GM23338 (cell line): ENCODE measurements at regions not wholly inside any gene's neighbourhood (a gene's known extent, or its start where the extent isn't known, plus 50 kb on each side); places are given as distances from the start of the nearest gene placed in this dataset.
A peak's percentile ranks its signal among the peaks of the same experiment; 100 is the strongest.

Source experiments
- ATAC-seq: fragments of 200-7000 bp; cut with Tn5 transposase; 3 replicates; pipeline ENCODE4 v1.9.1; 2020
- DNase-seq: peaks from one replicate; pipeline ENCODE4 v3.0.0-alpha.2; 2015; ENCODE audit warnings: low spot score
- H2AFZ ChIP-seq: fragments of 200-600 bp; sonication (generic); 2 replicates; pipeline ENCODE4 v1.8.0; 2016; ENCODE audit warnings: antibody characterized with exemption, mild to moderate bottlenecking, moderate library complexity
- H3F3A ChIP-seq: fragments of 200-600 bp; sonication (generic); replicated peaks from 2 replicates; pipeline ENCODE4 v1.8.0; 2017; ENCODE audit warnings: antibody characterized with exemption, mixed run types, low read depth
- H3K27ac ChIP-seq: fragments of 200-600 bp; sonication (generic); 2 replicates; pipeline ENCODE4 v1.6.1; 2016; ENCODE audit warnings: low read depth
- H3K27me3 ChIP-seq: fragments of 200-600 bp; sonication (generic); 2 replicates; pipeline ENCODE4 v1.8.0; 2016; ENCODE audit warnings: mild to moderate bottlenecking, mixed run types, moderate library complexity; ENCODE audit not compliant: insufficient read depth
- H3K36me3 ChIP-seq: fragments of 200-600 bp; sonication (generic); 2 replicates; pipeline ENCODE4 v1.8.0; 2016; ENCODE audit warnings: mild to moderate bottlenecking; ENCODE audit not compliant: insufficient read depth
- H3K4me1 ChIP-seq: fragments of 200-600 bp; sonication (generic); 2 replicates; pipeline ENCODE4 v1.8.0; 2016; ENCODE audit warnings: mild to moderate bottlenecking, moderate library complexity; ENCODE audit not compliant: insufficient read depth
- H3K4me2 ChIP-seq: fragments of 200-600 bp; sonication (generic); 2 replicates; pipeline ENCODE4 v1.7.1; 2017; ENCODE audit warnings: mixed run types
- H3K4me3 ChIP-seq: fragments of 200-600 bp; sonication (generic); 2 replicates; pipeline ENCODE4 v1.6.1; 2016; ENCODE audit warnings: mixed run types
- H3K79me2 ChIP-seq: fragments of 200-600 bp; sonication (generic); replicated peaks from 2 replicates; pipeline ENCODE4 v1.8.0; 2017; ENCODE audit warnings: mild to moderate bottlenecking; ENCODE audit not compliant: insufficient read depth
- H3K9me2 ChIP-seq: fragments of 200-600 bp; sonication (generic); 2 replicates; pipeline ENCODE4 v1.8.0; 2017; ENCODE audit not compliant: insufficient read depth
- H4K20me1 ChIP-seq: fragments of 200-600 bp; sonication (generic); replicated peaks from 2 replicates; pipeline ENCODE4 v1.8.0; 2017; ENCODE audit warnings: mild to moderate bottlenecking; ENCODE audit not compliant: insufficient read depth
- H3K27ac Mint-ChIP-seq: 2 replicates; pipeline ENCODE4 v1.8.0; 2020; ENCODE audit warnings: inconsistent platforms, mild to moderate bottlenecking, moderate library complexity, mixed read lengths
- H3K27me3 Mint-ChIP-seq: 3 replicates; pipeline ENCODE4 v1.8.0; 2022; ENCODE audit warnings: low read depth, mild to moderate bottlenecking, moderate library complexity, mixed read lengths, inconsistent platforms; ENCODE audit not compliant: insufficient read depth, poor library complexity
- H3K36me3 Mint-ChIP-seq: 3 replicates; pipeline ENCODE4 v1.8.0; 2021; ENCODE audit warnings: low read depth, mild to moderate bottlenecking, inconsistent platforms, moderate library complexity, mixed read lengths
- H3K4me1 Mint-ChIP-seq: 3 replicates; pipeline ENCODE4 v1.8.0; 2020; ENCODE audit warnings: mild to moderate bottlenecking, inconsistent platforms, mixed read lengths
- H3K4me3 Mint-ChIP-seq: 3 replicates; pipeline ENCODE4 v1.8.0; 2021; ENCODE audit warnings: moderate library complexity, mild to moderate bottlenecking, inconsistent platforms, mixed read lengths
- H3K9me3 Mint-ChIP-seq: 3 replicates; pipeline ENCODE4 v1.8.0; 2020; ENCODE audit warnings: moderate library complexity, mild to moderate bottlenecking, inconsistent platforms, mixed read lengths
- CREB1 ChIP-seq: fragments of 250-450 bp; sonication (Bioruptor Pico); IDR thresholded peaks from 2 replicates; pipeline ENCODE4 v1.5.0; 2020; ENCODE audit warnings: low read depth, mild to moderate bottlenecking, moderate library complexity
- EZH2 ChIP-seq: fragments of 200-600 bp; sonication (generic); IDR thresholded peaks from one replicate; pipeline ENCODE4 v1.8.0; 2017; ENCODE audit warnings: antibody characterized with exemption, mild to moderate bottlenecking, low read depth; ENCODE audit not compliant: unreplicated experiment
- EZH2phosphoT487 ChIP-seq: fragments of 200-600 bp; sonication (generic); IDR thresholded peaks from one replicate; pipeline ENCODE4 v1.8.1; 2018; ENCODE audit warnings: antibody characterized with exemption; ENCODE audit not compliant: unreplicated experiment
- JUNB ChIP-seq: IDR thresholded peaks from one replicate; pipeline ENCODE4 v1.6.1; 2016; ENCODE audit warnings: antibody characterized with exemption; ENCODE audit not compliant: unreplicated experiment
- POLR2AphosphoS5 ChIP-seq: IDR thresholded peaks from 2 replicates; pipeline ENCODE4 v1.6.1; 2016; ENCODE audit warnings: antibody characterized with exemption, low read depth
- REST ChIP-seq: IDR thresholded peaks from one replicate; pipeline ENCODE4 v1.6.1; 2018; ENCODE audit warnings: antibody characterized with exemption; ENCODE audit not compliant: unreplicated experiment
- STAT1 ChIP-seq: IDR thresholded peaks from one replicate; pipeline ENCODE4 v1.6.1; 2016; ENCODE audit warnings: antibody characterized with exemption; ENCODE audit not compliant: unreplicated experiment
- ZNF114 ChIP-seq: fragments of 250-450 bp; sonication (Bioruptor Pico); IDR thresholded peaks from 2 replicates; pipeline ENCODE4 v1.5.0; 2020; ENCODE audit warnings: mild to moderate bottlenecking, moderate library complexity
- ZNF331 ChIP-seq: fragments of 250-450 bp; sonication (Bioruptor Pico); IDR thresholded peaks from 2 replicates; pipeline ENCODE4 v1.5.0; 2020; ENCODE audit warnings: low read depth, mild to moderate bottlenecking, moderate library complexity
- TF ChIP-seq, protein P1 (sequence below): IDR thresholded peaks from 2 replicates; pipeline ENCODE4 v1.6.1; 2016; ENCODE audit warnings: antibody characterized with exemption
- TF ChIP-seq, protein P2 (sequence below), 2 experiments: fragments of 200-600 bp in 1 of 2; sonication (generic) in 1 of 2; conservative IDR thresholded peaks; 2 replicates each; pipeline versions ENCODE4 v1.5.1 to v1.6.1; 2016 to 2017; ENCODE audit warnings: antibody characterized with exemption in 2 of 2, low read depth in 2 of 2, mild to moderate bottlenecking in 2 of 2, moderate library complexity in 1 of 2

DNA sequence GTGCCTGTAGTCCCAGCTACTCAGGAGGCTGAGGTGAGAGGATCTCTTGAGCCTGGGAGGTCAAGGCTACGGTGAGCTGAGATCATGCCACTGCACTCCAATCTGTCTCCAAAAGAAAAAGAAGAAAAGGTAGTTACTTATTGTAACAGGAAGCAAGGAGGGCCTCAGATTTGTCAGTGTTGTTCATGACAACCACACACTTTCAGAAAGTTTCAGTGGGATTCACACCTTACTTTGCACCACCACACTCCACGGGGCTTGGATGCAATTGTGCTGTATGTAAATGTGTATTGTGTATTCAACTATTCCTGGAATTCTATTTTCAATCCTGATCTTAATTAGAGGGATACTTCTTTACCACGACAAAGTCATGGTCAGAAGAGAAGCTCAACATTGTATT is 142.6 kb downstream of the ELOVL4 start:
- Histone ChIP-seq H3K79me2 (no peaks in the 10 kb centered on the region), H2AFZ (no peak overlapping the region), H3K9me2 (peaks cover 4% of the 10 kb centered on the region; the same call in 1 of the 2 replicates), H3K4me1 (no peaks in the 10 kb centered on the region), H4K20me1 (no peaks in the 10 kb centered on the region), H3F3A (no peaks in the 10 kb centered on the region), H3K36me3 (no peaks in the 10 kb centered on the region), H3K27ac (no peak overlapping the region), H3K4me2 (no peak overlapping the region), H3K27me3 (no peaks in the 10 kb centered on the region), H3K4me3 (no peak overlapping the region)
- Mint-ChIP-seq H3K27ac (no peak overlapping the region), H3K4me3 (no peak overlapping the region), H3K9me3 (peaks cover 8% of the 10 kb centered on the region; the same call in 1 of the 3 replicates), H3K36me3 (no peaks in the 10 kb centered on the region), H3K4me1 (peaks cover 5% of the 10 kb centered on the region), H3K27me3 (peaks cover 4% of the 10 kb centered on the region)
- DNase-seq (no peak), ATAC-seq (no peak)
- TF ChIP-seq JUNB (no peak), STAT1 (no peak), CREB1 (CRISPR knock-in tag) (no peak), REST (no peak), ZNF331 (CRISPR knock-in tag) (no peak), POLR2AphosphoS5 (no peak)
- TF ChIP-seq, protein P1, sequence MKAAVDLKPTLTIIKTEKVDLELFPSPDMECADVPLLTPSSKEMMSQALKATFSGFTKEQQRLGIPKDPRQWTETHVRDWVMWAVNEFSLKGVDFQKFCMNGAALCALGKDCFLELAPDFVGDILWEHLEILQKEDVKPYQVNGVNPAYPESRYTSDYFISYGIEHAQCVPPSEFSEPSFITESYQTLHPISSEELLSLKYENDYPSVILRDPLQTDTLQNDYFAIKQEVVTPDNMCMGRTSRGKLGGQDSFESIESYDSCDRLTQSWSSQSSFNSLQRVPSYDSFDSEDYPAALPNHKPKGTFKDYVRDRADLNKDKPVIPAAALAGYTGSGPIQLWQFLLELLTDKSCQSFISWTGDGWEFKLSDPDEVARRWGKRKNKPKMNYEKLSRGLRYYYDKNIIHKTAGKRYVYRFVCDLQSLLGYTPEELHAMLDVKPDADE = no peak

DNA sequence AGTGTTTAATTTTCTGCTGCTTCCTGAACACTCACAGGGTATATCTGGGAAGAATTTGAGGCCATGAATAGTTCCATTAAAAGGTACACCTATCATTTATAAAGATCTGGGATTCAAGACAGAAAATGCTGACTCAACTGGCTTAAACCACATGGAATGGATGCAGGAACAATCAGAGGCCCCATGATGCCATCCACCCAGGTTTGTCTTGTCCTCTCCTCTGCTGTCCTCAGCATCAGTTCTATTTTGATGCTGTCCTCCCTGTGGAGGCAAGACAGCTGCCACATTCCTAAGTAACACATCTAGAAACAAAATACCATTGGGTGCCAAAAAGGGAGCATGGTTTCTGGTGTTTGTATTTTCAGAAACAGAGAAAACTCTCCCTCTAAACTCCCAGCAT is 143.4 kb downstream of the ELOVL4 start:
- H3K79me2 ChIP-seq = no peaks in the 10 kb centered on the region
- peaks cover 4% of the 10 kb centered on the region; the same call in 1 of the 2 replicates for H3K9me2 ChIP-seq
- H3F3A ChIP-seq = no peaks in the 10 kb centered on the region
- peak overlapping the region; percentile 42; the same call in 1 of the 2 replicates for H3K27ac Mint-ChIP-seq
- H3K27me3 Mint-ChIP-seq = peaks cover 4% of the 10 kb centered on the region
- H3K4me3 Mint-ChIP-seq = no peak overlapping the region
- H3K4me1 ChIP-seq = no peaks in the 10 kb centered on the region
- no peak overlapping the region for H3K27ac ChIP-seq
- no peak for ATAC-seq
- no peak overlapping the region for H3K4me2 ChIP-seq
- H3K9me3 Mint-ChIP-seq = peaks cover 8% of the 10 kb centered on the region; the same call in 1 of the 3 replicates
- no peak overlapping the region for H2AFZ ChIP-seq
- no peak overlapping the region for H3K4me3 ChIP-seq
- no peaks in the 10 kb centered on the region for H3K36me3 Mint-ChIP-seq
- no peaks in the 10 kb centered on the region for H4K20me1 ChIP-seq
- no peaks in the 10 kb centered on the region for H3K36me3 ChIP-seq
- no peak for DNase-seq
- H3K4me1 Mint-ChIP-seq = peaks cover 3% of the 10 kb centered on the region
- H3K27me3 ChIP-seq = no peaks in the 10 kb centered on the region
- TF ChIP-seq ZNF114 (CRISPR knock-in tag) (no peak), EZH2 (no peak), EZH2phosphoT487 (no peak), POLR2AphosphoS5 (no peak), CREB1 (CRISPR knock-in tag) (no peak), STAT1 (no peak)
- TF ChIP-seq, protein P2, sequence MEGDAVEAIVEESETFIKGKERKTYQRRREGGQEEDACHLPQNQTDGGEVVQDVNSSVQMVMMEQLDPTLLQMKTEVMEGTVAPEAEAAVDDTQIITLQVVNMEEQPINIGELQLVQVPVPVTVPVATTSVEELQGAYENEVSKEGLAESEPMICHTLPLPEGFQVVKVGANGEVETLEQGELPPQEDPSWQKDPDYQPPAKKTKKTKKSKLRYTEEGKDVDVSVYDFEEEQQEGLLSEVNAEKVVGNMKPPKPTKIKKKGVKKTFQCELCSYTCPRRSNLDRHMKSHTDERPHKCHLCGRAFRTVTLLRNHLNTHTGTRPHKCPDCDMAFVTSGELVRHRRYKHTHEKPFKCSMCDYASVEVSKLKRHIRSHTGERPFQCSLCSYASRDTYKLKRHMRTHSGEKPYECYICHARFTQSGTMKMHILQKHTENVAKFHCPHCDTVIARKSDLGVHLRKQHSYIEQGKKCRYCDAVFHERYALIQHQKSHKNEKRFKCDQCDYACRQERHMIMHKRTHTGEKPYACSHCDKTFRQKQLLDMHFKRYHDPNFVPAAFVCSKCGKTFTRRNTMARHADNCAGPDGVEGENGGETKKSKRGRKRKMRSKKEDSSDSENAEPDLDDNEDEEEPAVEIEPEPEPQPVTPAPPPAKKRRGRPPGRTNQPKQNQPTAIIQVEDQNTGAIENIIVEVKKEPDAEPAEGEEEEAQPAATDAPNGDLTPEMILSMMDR (conservative IDR thresholded peaks at IDR 0.05; ENCODE audit: low read depth in 2 of 2) = no peak
